K562 (cell line): ENCODE measurements at regions not wholly inside any gene's neighbourhood (a gene's known extent, or its start where the extent isn't known, plus 50 kb on each side); places are given as distances from the start of the nearest gene placed in this dataset.

Experiments
- ATAC-seq: fragments of 200-7000 bp; cut with Tn5 transposase; 3 replicates; pipeline ENCODE4 v1.9.1; 2020; ENCODE audit warnings: moderate library complexity
- BruUV-seq: library from RNA; stranded (reverse); fragments of 400-500 nt; replicated peaks from 2 replicates; lab custom pipeline; 2021; lab: Mats Ljungman, UMichigan
- CTCF ChIA-PET: fragments of 300-600 bp; formaldehyde crosslinking; extraction: SDS; loops from one replicate; lab custom pipeline; 2021; ENCODE audit warnings: low intra/inter-chr PET ratio; lab: Yijun Ruan, JAX
- POLR2A ChIA-PET: fragments of 300-600, 350-650 bp; sonication (Branson Sonifier 250); formaldehyde crosslinking; extraction: SDS; loops from one replicate; lab custom pipeline; 2021; ENCODE audit warnings: antibody characterized with exemption, inconsistent platforms; lab: Yijun Ruan, JAX
- DNase-seq, 4 experiments: peaks; one replicate each; pipeline versions ENCODE4 v3.0.0 to v3.0.0-alpha.2; 2011 to 2018; ENCODE audit warnings: low spot score in 3 of 4, mixed read lengths in 3 of 4; ENCODE audit errors: extremely low read depth in 1 of 4
- FAIRE-seq: peaks from 2 replicates; lab custom pipeline; 2011; peaks lifted over from hg19 to GRCh38; lab: Jason Lieb, UNC
- H2AFZ ChIP-seq: 2 replicates; pipeline ENCODE4 v1.6.0; 2011; ENCODE audit warnings: low read depth, low read length, control low read depth, inconsistent platforms
- H3K27ac ChIP-seq: fragments of 200-600 bp; 3 replicates; pipeline ENCODE4 v1.8.0; 2011; ENCODE audit warnings: low read depth, mild to moderate bottlenecking, control low read depth, inconsistent platforms, low read length, moderate library complexity, mixed read lengths; ENCODE audit errors: extremely low read depth
- H3K27me3 ChIP-seq, 2 experiments: fragments of 300-600 bp in 1 of 2; 2 replicates in 1 of 2; 3 replicates in 1 of 2; pipeline versions ENCODE4 v1.6.0 to v1.8.0; 2011; ENCODE audit warnings: inconsistent platforms in 2 of 2, low read length in 2 of 2, mild to moderate bottlenecking in 1 of 2, mixed read lengths in 1 of 2, moderate library complexity in 1 of 2; ENCODE audit not compliant: control insufficient read depth in 2 of 2, insufficient read depth in 2 of 2
- H3K36me3 ChIP-seq: fragments of 300-600 bp; 3 replicates; pipeline ENCODE4 v1.8.0; 2011; ENCODE audit warnings: mild to moderate bottlenecking, low read length, inconsistent platforms; ENCODE audit not compliant: control insufficient read depth, insufficient read depth
- H3K4me1 ChIP-seq, 2 experiments: fragments of 200-600 bp in 1 of 2; replicated peaks in 1 of 2; 2 replicates in 1 of 2; 3 replicates in 1 of 2; pipeline versions ENCODE4 v1.5.1 to v1.8.0; 2011; ENCODE audit warnings: inconsistent platforms in 2 of 2, low read length in 2 of 2, mild to moderate bottlenecking in 1 of 2, mixed read lengths in 1 of 2, moderate library complexity in 1 of 2; ENCODE audit not compliant: control insufficient read depth in 2 of 2, insufficient read depth in 2 of 2
- H3K4me2 ChIP-seq: 2 replicates; pipeline ENCODE4 v1.6.1; 2011; ENCODE audit warnings: low read length, control low read depth, inconsistent platforms, mixed read lengths; ENCODE audit not compliant: insufficient read depth
- H3K4me3 ChIP-seq: fragments of 200-600 bp; sonication (generic), shearing (Covaris generic); 2 replicates; pipeline ENCODE4 v1.5.1; 2016; ENCODE audit warnings: control low read depth, inconsistent platforms
- H3K79me2 ChIP-seq: fragments of 200-600 bp; 3 replicates; pipeline ENCODE4 v1.8.0; 2011; ENCODE audit warnings: low read length, inconsistent platforms; ENCODE audit not compliant: control insufficient read depth, insufficient read depth
- H3K9ac ChIP-seq, 2 experiments: 2 replicates each; pipeline versions ENCODE4 v1.6.0 to v1.6.1; 2011; ENCODE audit warnings: low read depth in 2 of 2, low read length in 2 of 2, control low read depth in 1 of 2, inconsistent platforms in 1 of 2, mild to moderate bottlenecking in 1 of 2, mixed read lengths in 1 of 2; ENCODE audit not compliant: insufficient read depth in 1 of 2
- H3K9me1 ChIP-seq: one replicate; pipeline ENCODE4 v1.6.0; 2011; ENCODE audit warnings: inconsistent platforms, mild to moderate bottlenecking, low read length, moderate library complexity; ENCODE audit not compliant: control insufficient read depth, insufficient read depth
- H3K9me3 ChIP-seq: replicated peaks from 2 replicates; pipeline ENCODE4 v1.5.1; 2011; ENCODE audit warnings: low read depth, low read length, inconsistent platforms; ENCODE audit not compliant: control insufficient read depth, insufficient read depth
- H4K20me1 ChIP-seq: replicated peaks from 2 replicates; pipeline ENCODE4 v1.6.1; 2011; ENCODE audit warnings: low read length, inconsistent platforms, mixed read lengths; ENCODE audit not compliant: control insufficient read depth, insufficient read depth
- BHLHE40 ChIP-seq: IDR thresholded peaks from 2 replicates; pipeline ENCODE4 v1.6.1; 2011; ENCODE audit warnings: low read length, improper control_type of control experiment
- GATA2 ChIP-seq: sonication (generic); formaldehyde crosslinking; IDR thresholded peaks from 2 replicates; pipeline ENCODE4 v1.4.0; 2020; ENCODE audit warnings: mild to moderate bottlenecking, missing genetic modification reagents
- HIVEP1 ChIP-seq: fragments of 250-450 bp; sonication (Bioruptor Pico); IDR thresholded peaks from 2 replicates; pipeline ENCODE4 v1.4.0; 2020; ENCODE audit warnings: mild to moderate bottlenecking
- MAFG ChIP-seq: fragments of 450-650 bp; conservative IDR thresholded peaks from 2 replicates; pipeline ENCODE4 v1.6.1; 2016; ENCODE audit warnings: missing genetic modification characterization, missing compliant biosample characterization
- PHB ChIP-seq: fragments of 250-450 bp; sonication (Bioruptor Pico); IDR thresholded peaks from 2 replicates; pipeline ENCODE4 v1.5.0; 2021
- ZNF274 ChIP-seq: IDR thresholded peaks from 2 replicates; pipeline ENCODE4 v1.6.1; 2011; ENCODE audit warnings: low read depth, mild to moderate bottlenecking, low read length, moderate library complexity, borderline replicate concordance
- ZNF316 ChIP-seq: fragments of 450-650 bp; IDR thresholded peaks from 2 replicates; pipeline ENCODE4 v1.6.1; 2016
- ZNF324 ChIP-seq: fragments of 250-450 bp; sonication (Bioruptor Pico); IDR thresholded peaks from 2 replicates; pipeline ENCODE4 v1.4.0; 2020; ENCODE audit warnings: mild to moderate bottlenecking
- ZNF431 ChIP-seq: sonication (generic); formaldehyde crosslinking; IDR thresholded peaks from 2 replicates; pipeline ENCODE4 v1.8.0; 2022; ENCODE audit warnings: mild to moderate bottlenecking, missing genetic modification reagents
- ZNF518B ChIP-seq: fragments of 250-450 bp; sonication (Bioruptor Pico); IDR thresholded peaks from 2 replicates; pipeline ENCODE4 v1.5.0; 2021; ENCODE audit warnings: mild to moderate bottlenecking, moderate library complexity
- WGBS: fragments of 100-300 bp; shearing (Covaris generic); methylation state at CpG from one replicate; pipeline ENCODE4 v1.1.6; 2016; ENCODE audit warnings: low coverage, mixed read lengths; ENCODE audit not compliant: insufficient coverage; ENCODE audit errors: missing lambda C conversion rate; 5-methylcytosine and 5-hydroxymethylcytosine counted together
- in situ Hi-C: fragments of 300-500 bp; cut with MboI; formaldehyde crosslinking; loops from 4 replicates; pipeline ENCODE4 v1.15.0; 2018; ENCODE audit warnings: inconsistent platforms, mixed read lengths
- intact Hi-C: fragments of 100-400 bp; cut with micrococcal nuclease; formaldehyde crosslinking; loops from 2 replicates; pipeline ENCODE4 v1.14.2; 2022
- TF ChIP-seq, protein P1 (sequence below): sonication (generic); formaldehyde crosslinking; IDR thresholded peaks from 2 replicates; pipeline ENCODE4 v1.8.0; 2022; ENCODE audit warnings: mild to moderate bottlenecking, missing genetic modification reagents

DNA sequence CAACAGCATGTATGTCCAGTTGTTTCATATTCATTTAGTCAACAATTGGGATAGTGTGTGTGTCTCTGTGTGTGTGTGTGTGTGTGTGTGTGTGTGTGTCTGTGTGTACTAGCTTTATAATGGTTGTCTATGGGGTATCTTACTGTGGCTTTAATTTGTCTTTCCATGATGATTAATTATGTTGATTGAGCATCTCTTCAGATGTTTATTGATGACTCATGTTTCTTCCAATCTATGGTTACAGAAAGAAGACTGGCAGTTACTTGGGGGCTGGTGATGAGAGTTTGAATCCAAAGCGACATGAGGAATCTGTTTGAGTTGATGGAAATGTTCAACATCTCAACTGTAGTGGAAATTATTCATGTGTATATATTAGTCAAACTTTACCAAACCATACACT, 440.1 kb downstream of the ZNF385D start:
- no peaks in the 10 kb centered on the region for H3K9me3 ChIP-seq
- H3K9ac ChIP-seq = no peak overlapping the region
- TF ChIP-seq MAFG (tag) (peak; percentile 56; the same call in 1 of the 2 replicates), ZNF274 (no peak), ZNF316 (peak; percentile 70)
- BruUV-seq = no TSS peak
- no peaks in the 10 kb centered on the region for H3K27me3 ChIP-seq
- H3K4me2 ChIP-seq = no peak overlapping the region
- H3K79me2 ChIP-seq = no peaks in the 10 kb centered on the region
- no peaks in the 10 kb centered on the region for H4K20me1 ChIP-seq
- no peak overlapping the region for H2AFZ ChIP-seq
- intact Hi-C loops = no loop called here
- in situ Hi-C loops = no loop called here
- ATAC-seq = no peak
- no peaks in the 10 kb centered on the region for H3K36me3 ChIP-seq
- 13% methylated on average over 1 of the region's 1 CpG for WGBS
- CTCF ChIA-PET = no interaction called here
- FAIRE-seq = no peak
- POLR2A ChIA-PET = no interaction called here
- no peak overlapping the region for H3K4me3 ChIP-seq
- no peaks in the 10 kb centered on the region for H3K4me1 ChIP-seq
- no peak for DNase-seq
- H3K9me1 ChIP-seq = no peaks in the 10 kb centered on the region
- H3K27ac ChIP-seq = no peak overlapping the region

- intact Hi-C loops = no loop called here
- no peak for FAIRE-seq
- no peak overlapping the region for H3K27ac ChIP-seq
- H3K27me3 ChIP-seq = no peaks in the 10 kb centered on the region
- no peaks in the 10 kb centered on the region for H4K20me1 ChIP-seq
- H3K9ac ChIP-seq = no peak overlapping the region
- H3K9me3 ChIP-seq = no peaks in the 10 kb centered on the region
- CTCF ChIA-PET = no interaction called here
- no peak for ATAC-seq
- H2AFZ ChIP-seq = no peak overlapping the region
- no peak for DNase-seq
- H3K9me1 ChIP-seq = no peaks in the 10 kb centered on the region
- no peak overlapping the region for H3K4me2 ChIP-seq
- H3K79me2 ChIP-seq = no peaks in the 10 kb centered on the region
- H3K4me3 ChIP-seq = no peak overlapping the region
- BruUV-seq = no TSS peak
- 9% methylated on average over 2 of the region's 2 CpGs for WGBS
- no peaks in the 10 kb centered on the region for H3K36me3 ChIP-seq
- POLR2A ChIA-PET = no interaction called here
- in situ Hi-C loops = no loop called here
- no peaks in the 10 kb centered on the region for H3K4me1 ChIP-seq
- TF ChIP-seq ZNF324 (CRISPR knock-in tag) (no peak), HIVEP1 (CRISPR knock-in tag) (no peak), PHB (CRISPR knock-in tag) (no peak), ZNF518B (CRISPR knock-in tag) (no peak), ZNF431 (CRISPR knock-in tag) (no peak), BHLHE40 (no peak), GATA2 (CRISPR knock-in tag) (no peak)
- TF ChIP-seq, protein P1, sequence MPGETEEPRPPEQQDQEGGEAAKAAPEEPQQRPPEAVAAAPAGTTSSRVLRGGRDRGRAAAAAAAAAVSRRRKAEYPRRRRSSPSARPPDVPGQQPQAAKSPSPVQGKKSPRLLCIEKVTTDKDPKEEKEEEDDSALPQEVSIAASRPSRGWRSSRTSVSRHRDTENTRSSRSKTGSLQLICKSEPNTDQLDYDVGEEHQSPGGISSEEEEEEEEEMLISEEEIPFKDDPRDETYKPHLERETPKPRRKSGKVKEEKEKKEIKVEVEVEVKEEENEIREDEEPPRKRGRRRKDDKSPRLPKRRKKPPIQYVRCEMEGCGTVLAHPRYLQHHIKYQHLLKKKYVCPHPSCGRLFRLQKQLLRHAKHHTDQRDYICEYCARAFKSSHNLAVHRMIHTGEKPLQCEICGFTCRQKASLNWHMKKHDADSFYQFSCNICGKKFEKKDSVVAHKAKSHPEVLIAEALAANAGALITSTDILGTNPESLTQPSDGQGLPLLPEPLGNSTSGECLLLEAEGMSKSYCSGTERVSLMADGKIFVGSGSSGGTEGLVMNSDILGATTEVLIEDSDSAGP (CRISPR knock-in tag) = no peak
Measured at GRCh38 chr3:21310161-21310560, 440.8 kb downstream of the ZNF385D start.
